Neural cell (in vitro differentiated cells): ENCODE measurements at regions not wholly inside any gene's neighbourhood (a gene's known extent, or its start where the extent isn't known, plus 50 kb on each side); places are given as distances from the start of the nearest gene placed in this dataset.

ENCODE experiments used
- H2AFZ ChIP-seq: fragments of 200-600, 300-800 bp; sonication (generic), shearing (Covaris generic); 2 replicates; pipeline ENCODE4 v1.6.0; 2014; ENCODE audit warnings: low read depth, mild to moderate bottlenecking, antibody characterized with exemption, low read length, moderate library complexity
- H3F3A ChIP-seq: fragments of 200-600 bp; shearing (Covaris generic); 2 replicates; pipeline ENCODE4 v1.6.1; 2016; ENCODE audit warnings: mild to moderate bottlenecking, moderate library complexity, mixed read lengths, antibody characterized with exemption, low read length; ENCODE audit not compliant: insufficient read depth, poor library complexity, severe bottlenecking
- H3K27ac ChIP-seq: fragments of 200-600, 300-800 bp; sonication (generic), shearing (Covaris generic); 2 replicates; pipeline ENCODE4 v1.5.1; 2014; ENCODE audit warnings: mild to moderate bottlenecking, low read length, moderate library complexity
- H3K27me3 ChIP-seq: fragments of 300-800, 200-600 bp; sonication (generic), shearing (Covaris generic); 2 replicates; pipeline ENCODE4 v1.6.0; 2014; ENCODE audit warnings: mild to moderate bottlenecking, low read depth, low read length, moderate library complexity; ENCODE audit not compliant: insufficient read depth
- H3K36me3 ChIP-seq: fragments of 300-800, 200-600 bp; sonication (generic), shearing (Covaris generic); 2 replicates; pipeline ENCODE4 v1.5.1; 2014; ENCODE audit warnings: mild to moderate bottlenecking, antibody characterized with exemption, low read length, moderate library complexity; ENCODE audit not compliant: insufficient read depth
- H3K4me2 ChIP-seq: fragments of 300-800, 200-600 bp; sonication (generic), shearing (Covaris generic); 2 replicates; pipeline ENCODE4 v1.6.0; 2014; ENCODE audit warnings: mild to moderate bottlenecking, low read length
- H3K4me3 ChIP-seq: fragments of 300-800, 200-600 bp; sonication (generic), shearing (Covaris generic); 2 replicates; pipeline ENCODE4 v1.5.1; 2014; ENCODE audit warnings: mild to moderate bottlenecking, low read length, moderate library complexity
- H3K79me2 ChIP-seq: fragments of 200-600 bp; shearing (Covaris generic); replicated peaks from 2 replicates; pipeline ENCODE4 v1.6.0; 2014; ENCODE audit warnings: mild to moderate bottlenecking, low read length, moderate library complexity; ENCODE audit not compliant: insufficient read depth
- H3K9ac ChIP-seq: fragments of 300-800, 200-600 bp; sonication (generic), shearing (Covaris generic); 2 replicates; pipeline ENCODE4 v1.6.1; 2016; ENCODE audit warnings: mild to moderate bottlenecking, low read length, mixed read lengths
- H3K9me2 ChIP-seq: fragments of 200-600 bp; shearing (Covaris generic); 2 replicates; pipeline ENCODE4 v1.6.1; 2016; ENCODE audit warnings: mild to moderate bottlenecking, low read length, mixed read lengths; ENCODE audit not compliant: insufficient read depth
- H3K9me3 ChIP-seq: fragments of 200-600, 300-800 bp; sonication (generic), shearing (Covaris generic); 2 replicates; pipeline ENCODE4 v1.6.1; 2016; ENCODE audit warnings: mild to moderate bottlenecking, mixed run types, low read length, moderate library complexity, mixed read lengths
- H4K20me1 ChIP-seq: fragments of 200-600 bp; shearing (Covaris generic); 2 replicates; pipeline ENCODE4 v1.6.1; 2016; ENCODE audit warnings: mild to moderate bottlenecking, mixed run types; ENCODE audit not compliant: insufficient read depth
- CTCF ChIP-seq: fragments of 450-650 bp; IDR thresholded peaks from 2 replicates; pipeline ENCODE4 v1.5.1; 2014; ENCODE audit warnings: antibody characterized with exemption, mild to moderate bottlenecking, moderate library complexity; ENCODE audit not compliant: poor library complexity, severe bottlenecking
- EP300 ChIP-seq: fragments of 450-650 bp; conservative IDR thresholded peaks from 2 replicates; pipeline ENCODE4 v1.6.1; 2014; ENCODE audit warnings: antibody characterized with exemption, mild to moderate bottlenecking, moderate library complexity; ENCODE audit not compliant: poor library complexity, severe bottlenecking
- EZH2 ChIP-seq: fragments of 200-600, 300-800 bp; shearing (Covaris generic), sonication (generic); IDR thresholded peaks from 2 replicates; pipeline ENCODE4 v1.6.1; 2014; ENCODE audit warnings: antibody characterized with exemption, low read length, borderline replicate concordance, mild to moderate bottlenecking; ENCODE audit not compliant: insufficient read depth, poor library complexity, severe bottlenecking
- MXI1 ChIP-seq: fragments of 450-650 bp; conservative IDR thresholded peaks from 2 replicates; pipeline ENCODE4 v1.6.1; 2014; ENCODE audit warnings: antibody characterized with exemption, mild to moderate bottlenecking; ENCODE audit not compliant: poor library complexity, severe bottlenecking
- POLR2AphosphoS5 ChIP-seq: IDR thresholded peaks from 2 replicates; pipeline ENCODE4 v1.6.1; 2012
- RAD21 ChIP-seq: fragments of 450-650 bp; conservative IDR thresholded peaks from 2 replicates; pipeline ENCODE4 v1.6.1; 2014; ENCODE audit warnings: antibody characterized with exemption, mild to moderate bottlenecking, moderate library complexity
- REST ChIP-seq: IDR thresholded peaks from 2 replicates; pipeline ENCODE4 v1.6.1; 2012; ENCODE audit warnings: borderline replicate concordance
- SMC3 ChIP-seq: fragments of 450-650 bp; conservative IDR thresholded peaks from 2 replicates; pipeline ENCODE4 v1.6.1; 2014; ENCODE audit warnings: antibody characterized with exemption, mild to moderate bottlenecking, moderate library complexity; ENCODE audit not compliant: poor library complexity
- TAF1 ChIP-seq: IDR thresholded peaks from 2 replicates; pipeline ENCODE4 v1.6.1; 2012; ENCODE audit warnings: low read depth

- H3F3A ChIP-seq, result no peaks in the 10 kb centered on the region
- no peaks in the 10 kb centered on the region for H3K9me3 ChIP-seq
- no peak overlapping the region for H3K27ac ChIP-seq
- H3K4me3 ChIP-seq, result no peak overlapping the region
- H2AFZ ChIP-seq, result no peak overlapping the region
- no peaks in the 10 kb centered on the region for H3K79me2 ChIP-seq
- no peaks in the 10 kb centered on the region for H4K20me1 ChIP-seq
- no peaks in the 10 kb centered on the region for H3K27me3 ChIP-seq
- TF ChIP-seq SMC3, result peak; percentile 41
- no peak for TF ChIP-seq EP300
- TF ChIP-seq RAD21, result peak; percentile 53
- no peak for TF ChIP-seq REST
- TF ChIP-seq MXI1, result no peak
- no peak for TF ChIP-seq TAF1
- no peak for TF ChIP-seq POLR2AphosphoS5
- TF ChIP-seq CTCF, result no peak
- no peak for TF ChIP-seq EZH2
- no peaks in the 10 kb centered on the region for H3K36me3 ChIP-seq
- H3K9ac ChIP-seq, result no peak overlapping the region
- H3K9me2 ChIP-seq, result no peaks in the 10 kb centered on the region
- no peak overlapping the region for H3K4me2 ChIP-seq
Measured at GRCh38 chr4:178577933-178578332, 1135.7 kb upstream of the AGA start.

GRCh38 chr4:178595500-178596138, 1153.4 kb upstream of the AGA start:
- Histone ChIP-seq H3K9ac (no peak overlapping the region), H3K27me3 (no peaks in the 10 kb centered on the region), H3F3A (no peaks in the 10 kb centered on the region), H3K79me2 (no peaks in the 10 kb centered on the region), H2AFZ (no peak overlapping the region), H3K4me3 (no peak overlapping the region), H3K9me3 (no peaks in the 10 kb centered on the region), H3K9me2 (no peaks in the 10 kb centered on the region), H3K27ac (no peak overlapping the region), H3K36me3 (no peaks in the 10 kb centered on the region), H3K4me2 (no peak overlapping the region), H4K20me1 (no peaks in the 10 kb centered on the region)
- TF ChIP-seq MXI1 (no peak), TAF1 (no peak), SMC3 (no peak), REST (no peak), POLR2AphosphoS5 (peak; percentile 10), CTCF (no peak), EP300 (peak; percentile 55)
